DND-41 (cell line): ENCODE measurements at regions not wholly inside any gene's neighbourhood (a gene's known extent, or its start where the extent isn't known, plus 50 kb on each side); places are given as distances from the start of the nearest gene placed in this dataset.

Experiments
- ATAC-seq: fragments of 200-7000 bp; cut with Tn5 transposase; 3 replicates; pipeline ENCODE4 v1.9.1; 2021; ENCODE audit warnings: low read depth; ENCODE audit not compliant: insufficient read depth
- DNase-seq: peaks from one replicate; pipeline ENCODE4 v3.0.0-alpha.2; 2020
- H2AFZ ChIP-seq: 2 replicates; pipeline ENCODE4 v1.6.0; 2012; ENCODE audit warnings: low read depth, low read length
- H3K27ac ChIP-seq: 2 replicates; pipeline ENCODE4 v1.5.1; 2012; ENCODE audit warnings: low read length, inconsistent platforms
- H3K27me3 ChIP-seq: fragments of 200-600 bp; sonication (generic); 2 replicates; pipeline ENCODE4 v1.6.0; 2012; ENCODE audit warnings: low read length, mild to moderate bottlenecking, inconsistent platforms; ENCODE audit not compliant: insufficient read depth, poor library complexity
- H3K36me3 ChIP-seq: 2 replicates; pipeline ENCODE4 v1.5.1; 2012; ENCODE audit warnings: low read length, inconsistent platforms; ENCODE audit not compliant: insufficient read depth
- H3K4me1 ChIP-seq: 2 replicates; pipeline ENCODE4 v1.5.1; 2012; ENCODE audit warnings: mild to moderate bottlenecking, low read length; ENCODE audit not compliant: insufficient read depth
- H3K4me2 ChIP-seq: 2 replicates; pipeline ENCODE4 v1.6.0; 2012; ENCODE audit warnings: mild to moderate bottlenecking, moderate library complexity, low read length, inconsistent platforms; ENCODE audit not compliant: insufficient read depth
- H3K4me3 ChIP-seq, 2 experiments: fragments of 200-600 bp in 1 of 2; shearing (Covaris generic) in 1 of 2; 2 replicates each; pipeline ENCODE4 v1.5.1; 2012 to 2016; ENCODE audit warnings: inconsistent platforms in 2 of 2, low read length in 2 of 2, mild to moderate bottlenecking in 2 of 2, low read depth in 1 of 2, moderate library complexity in 1 of 2
- H3K79me2 ChIP-seq: 2 replicates; pipeline ENCODE4 v1.6.0; 2012; ENCODE audit warnings: low read length, inconsistent platforms; ENCODE audit not compliant: insufficient read depth
- H3K9ac ChIP-seq: 2 replicates; pipeline ENCODE4 v1.6.0; 2012; ENCODE audit warnings: low read depth, mild to moderate bottlenecking, inconsistent platforms, low read length, moderate library complexity
- H3K9me3 ChIP-seq: 2 replicates; pipeline ENCODE4 v1.5.1; 2012; ENCODE audit warnings: low read length, moderate library complexity, mild to moderate bottlenecking, inconsistent platforms; ENCODE audit not compliant: insufficient read depth, severe bottlenecking
- H4K20me1 ChIP-seq: 2 replicates; pipeline ENCODE4 v1.6.0; 2012; ENCODE audit warnings: low read length; ENCODE audit not compliant: insufficient read depth
- EZH2 ChIP-seq: IDR thresholded peaks from 3 replicates; pipeline ENCODE4 v1.6.1; 2012; ENCODE audit warnings: borderline replicate concordance, low read depth, mild to moderate bottlenecking, moderate library complexity, low read length, inconsistent platforms; ENCODE audit not compliant: severe bottlenecking
- TF ChIP-seq, protein P1 (sequence below): IDR thresholded peaks from 2 replicates; pipeline ENCODE4 v1.5.1; 2012; ENCODE audit warnings: borderline replicate concordance, low read length, moderate library complexity, mild to moderate bottlenecking; ENCODE audit not compliant: poor library complexity, severe bottlenecking; ENCODE audit errors: extremely low read depth

DNA sequence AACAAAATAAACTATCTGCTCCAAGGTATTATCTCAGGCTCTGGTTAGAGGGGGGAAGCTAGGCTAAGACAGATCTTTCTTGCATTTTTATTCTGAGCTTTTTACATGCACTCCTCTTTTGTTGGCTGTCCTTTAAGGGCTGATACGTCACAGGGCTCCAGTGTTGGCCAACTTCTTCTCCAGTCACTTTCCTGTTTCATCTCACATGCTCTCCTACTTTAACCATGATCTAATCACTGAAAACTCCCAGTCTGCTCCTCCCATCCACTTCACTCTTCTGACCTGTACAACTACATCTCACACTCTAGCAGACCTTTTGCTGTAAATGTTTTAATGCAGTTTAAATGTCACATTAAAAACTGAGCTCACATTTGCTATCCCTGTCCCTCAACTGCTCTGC, 510.0 kb upstream of the KLF12 start:
- Histone ChIP-seq H3K4me3 (no peak overlapping the region), H3K9ac (no peak overlapping the region), H3K27me3 (no peaks in the 10 kb centered on the region), H3K9me3 (no peaks in the 10 kb centered on the region), H3K27ac (no peak overlapping the region), H2AFZ (no peak overlapping the region), H4K20me1 (no peaks in the 10 kb centered on the region), H3K36me3 (no peaks in the 10 kb centered on the region), H3K79me2 (no peaks in the 10 kb centered on the region), H3K4me1 (no peaks in the 10 kb centered on the region), H3K4me2 (no peak overlapping the region)
- no peak for ATAC-seq
- TF ChIP-seq, protein P1, sequence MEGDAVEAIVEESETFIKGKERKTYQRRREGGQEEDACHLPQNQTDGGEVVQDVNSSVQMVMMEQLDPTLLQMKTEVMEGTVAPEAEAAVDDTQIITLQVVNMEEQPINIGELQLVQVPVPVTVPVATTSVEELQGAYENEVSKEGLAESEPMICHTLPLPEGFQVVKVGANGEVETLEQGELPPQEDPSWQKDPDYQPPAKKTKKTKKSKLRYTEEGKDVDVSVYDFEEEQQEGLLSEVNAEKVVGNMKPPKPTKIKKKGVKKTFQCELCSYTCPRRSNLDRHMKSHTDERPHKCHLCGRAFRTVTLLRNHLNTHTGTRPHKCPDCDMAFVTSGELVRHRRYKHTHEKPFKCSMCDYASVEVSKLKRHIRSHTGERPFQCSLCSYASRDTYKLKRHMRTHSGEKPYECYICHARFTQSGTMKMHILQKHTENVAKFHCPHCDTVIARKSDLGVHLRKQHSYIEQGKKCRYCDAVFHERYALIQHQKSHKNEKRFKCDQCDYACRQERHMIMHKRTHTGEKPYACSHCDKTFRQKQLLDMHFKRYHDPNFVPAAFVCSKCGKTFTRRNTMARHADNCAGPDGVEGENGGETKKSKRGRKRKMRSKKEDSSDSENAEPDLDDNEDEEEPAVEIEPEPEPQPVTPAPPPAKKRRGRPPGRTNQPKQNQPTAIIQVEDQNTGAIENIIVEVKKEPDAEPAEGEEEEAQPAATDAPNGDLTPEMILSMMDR = no peak
- TF ChIP-seq EZH2 = no peak
- no peak for DNase-seq

DNA sequence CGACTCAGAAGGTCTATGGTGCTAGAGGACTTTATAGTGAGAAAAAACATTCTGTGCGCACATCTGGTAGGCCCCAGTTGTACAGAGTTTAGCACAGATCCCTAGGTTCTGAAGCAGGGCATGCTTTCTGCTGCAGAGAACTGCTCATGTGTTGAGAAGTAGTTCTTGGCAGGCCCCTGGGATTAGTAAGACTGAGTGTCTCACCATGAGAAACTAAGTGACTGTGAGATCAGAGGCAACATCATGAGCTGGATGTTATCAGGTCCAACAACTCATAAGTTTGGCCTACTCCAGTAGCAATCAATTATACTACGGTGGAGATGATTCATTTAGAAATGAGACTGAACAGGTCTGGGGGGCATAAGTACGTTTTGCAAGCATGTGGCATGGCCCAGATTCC, 507.4 kb upstream of the KLF12 start:
- no peak for DNase-seq
- Histone ChIP-seq H4K20me1 (no peaks in the 10 kb centered on the region), H3K4me3 (no peak overlapping the region), H3K9me3 (no peaks in the 10 kb centered on the region), H3K4me1 (no peaks in the 10 kb centered on the region), H3K79me2 (no peaks in the 10 kb centered on the region), H3K27me3 (no peaks in the 10 kb centered on the region), H3K4me2 (no peak overlapping the region), H3K36me3 (no peaks in the 10 kb centered on the region), H3K27ac (no peak overlapping the region), H2AFZ (no peak overlapping the region), H3K9ac (no peak overlapping the region)
- ATAC-seq = no peak
- TF ChIP-seq, protein P1 = no peak
- TF ChIP-seq EZH2 = no peak

DNA sequence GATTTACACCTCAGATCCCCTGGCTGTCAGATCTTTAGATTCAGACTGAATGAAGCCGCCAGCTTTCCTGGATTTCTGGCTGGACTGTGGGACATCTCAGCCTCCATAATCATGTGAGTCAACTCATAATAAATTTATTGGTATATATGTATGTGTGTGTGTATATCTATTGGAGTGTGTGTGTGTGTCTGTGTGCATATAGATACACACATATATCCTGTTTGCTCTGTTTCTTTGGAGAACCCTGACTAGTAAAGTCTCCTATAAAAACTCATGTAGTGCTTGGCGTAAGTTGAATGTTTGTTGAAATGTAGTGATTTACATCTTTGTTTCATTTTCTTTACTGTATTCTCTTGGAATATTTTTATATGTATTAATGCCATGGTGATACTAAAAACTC, 499.5 kb upstream of the KLF12 start:
- Histone ChIP-seq H3K27me3 (no peaks in the 10 kb centered on the region), H3K36me3 (no peaks in the 10 kb centered on the region), H3K79me2 (no peaks in the 10 kb centered on the region), H3K4me1 (no peaks in the 10 kb centered on the region), H3K27ac (no peak overlapping the region), H3K9me3 (no peaks in the 10 kb centered on the region), H3K9ac (no peak overlapping the region), H3K4me3 (no peak overlapping the region), H2AFZ (no peak overlapping the region), H3K4me2 (no peak overlapping the region), H4K20me1 (no peaks in the 10 kb centered on the region)
- TF ChIP-seq EZH2 = no peak
- TF ChIP-seq, protein P1 = no peak
- DNase-seq (no peak), ATAC-seq (no peak)

DNA sequence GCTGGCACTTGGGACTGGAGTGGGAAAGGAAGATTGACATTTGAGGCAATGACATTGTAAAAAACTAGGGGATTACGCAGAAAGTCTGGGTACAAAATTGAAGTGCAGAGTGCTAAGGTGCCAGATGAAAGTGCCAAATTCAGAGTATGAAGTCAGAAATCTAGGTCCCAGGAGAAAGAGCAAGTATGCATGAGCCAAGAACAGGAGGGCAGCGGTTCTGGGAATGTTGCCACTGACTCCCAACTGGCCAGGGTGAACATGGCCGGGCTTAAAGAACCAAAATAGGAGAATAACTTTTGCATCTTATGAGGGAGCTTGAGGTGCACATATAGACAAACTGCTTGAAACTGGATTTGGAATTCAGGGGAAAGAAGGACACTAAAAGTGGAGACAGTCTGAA, 495.8 kb upstream of the KLF12 start:
- no peak for TF ChIP-seq EZH2
- TF ChIP-seq, protein P1 = no peak
- H3K36me3 ChIP-seq = no peaks in the 10 kb centered on the region
- ATAC-seq (no peak), DNase-seq (no peak)
- H3K4me3 ChIP-seq = no peak overlapping the region
- no peaks in the 10 kb centered on the region for H3K27me3 ChIP-seq
- H2AFZ ChIP-seq = no peak overlapping the region
- no peak overlapping the region for H3K4me2 ChIP-seq
- H3K27ac ChIP-seq = no peak overlapping the region
- H4K20me1 ChIP-seq = no peaks in the 10 kb centered on the region
- no peak overlapping the region for H3K9ac ChIP-seq
- no peaks in the 10 kb centered on the region for H3K4me1 ChIP-seq
- H3K79me2 ChIP-seq = no peaks in the 10 kb centered on the region
- no peaks in the 10 kb centered on the region for H3K9me3 ChIP-seq
